WTC11 (cell line): ENCODE measurements at regions not wholly inside any gene's neighbourhood (a gene's known extent, or its start where the extent isn't known, plus 50 kb on each side); places are given as distances from the start of the nearest gene placed in this dataset.

ENCODE experiments used
- ATAC-seq: fragments of 200-7000 bp; cut with Tn5 transposase; 2 replicates; pipeline ENCODE4 v1.10.0; 2021; ENCODE audit warnings: mild to moderate bottlenecking, moderate library complexity
- CTCF ChIA-PET: fragments of 300-600 bp; sonication (Branson Sonifier 250); formaldehyde crosslinking; loops from one replicate; lab custom pipeline; 2021; ENCODE audit warnings: antibody characterized with exemption; lab: Charles Lee
- POLR2A ChIA-PET: fragments of 350-600 bp; sonication (Branson Sonifier 250); formaldehyde crosslinking; loops from one replicate; lab custom pipeline; 2021; ENCODE audit warnings: antibody characterized with exemption; lab: Charles Lee
- DNase-seq: peaks from one replicate; pipeline ENCODE4 v3.0.0; 2021; ENCODE audit warnings: low spot score
- H3K27ac Mint-ChIP-seq: 2 replicates; pipeline ENCODE4 v1.8.0; 2021; ENCODE audit warnings: mixed read lengths
- H3K27me3 Mint-ChIP-seq: 2 replicates; pipeline ENCODE4 v1.8.0; 2021; ENCODE audit warnings: low read depth, mild to moderate bottlenecking, moderate library complexity, mixed read lengths
- H3K36me3 Mint-ChIP-seq: 2 replicates; pipeline ENCODE4 v1.8.0; 2021; ENCODE audit warnings: mixed read lengths
- H3K4me1 Mint-ChIP-seq: 2 replicates; pipeline ENCODE4 v1.8.0; 2022; ENCODE audit warnings: mixed read lengths
- H3K4me3 Mint-ChIP-seq: 2 replicates; pipeline ENCODE4 v1.8.0; 2021; ENCODE audit warnings: mild to moderate bottlenecking, moderate library complexity, mixed read lengths
- H3K9me3 Mint-ChIP-seq: 2 replicates; pipeline ENCODE4 v1.8.0; 2021; ENCODE audit warnings: mixed read lengths
- ATF1 ChIP-seq: sonication (generic); formaldehyde crosslinking; IDR thresholded peaks from 2 replicates; pipeline ENCODE4 v1.8.1; 2023; ENCODE audit warnings: mild to moderate bottlenecking, moderate library complexity, missing genetic modification reagents
- CREB1 ChIP-seq: sonication (generic); formaldehyde crosslinking; IDR thresholded peaks from 2 replicates; pipeline ENCODE4 v1.8.0; 2023; ENCODE audit warnings: mild to moderate bottlenecking, missing genetic modification reagents
- FOXJ3 ChIP-seq: sonication (generic); formaldehyde crosslinking; IDR thresholded peaks from 2 replicates; pipeline ENCODE4 v1.9.0; 2021; ENCODE audit warnings: missing genetic modification reagents, mild to moderate bottlenecking, borderline replicate concordance
- JAZF1 ChIP-seq: fragments of 250-450 bp; sonication (Bioruptor Pico); IDR thresholded peaks from 2 replicates; pipeline ENCODE4 v1.9.0; 2021; ENCODE audit warnings: moderate library complexity, mild to moderate bottlenecking, inconsistent platforms
- JUN ChIP-seq: sonication (generic); formaldehyde crosslinking; IDR thresholded peaks from 2 replicates; pipeline ENCODE4 v1.8.0; 2023; ENCODE audit warnings: mild to moderate bottlenecking, missing genetic modification reagents
- NFYB ChIP-seq: sonication (generic); formaldehyde crosslinking; conservative IDR thresholded peaks from 2 replicates; pipeline ENCODE4 v1.8.0; 2022; ENCODE audit warnings: low read depth, missing genetic modification reagents
- PRRX2 ChIP-seq: fragments of 250-450 bp; sonication (Bioruptor Pico); IDR thresholded peaks from 2 replicates; pipeline ENCODE4 v1.8.0; 2021; ENCODE audit warnings: mild to moderate bottlenecking
- SOX15 ChIP-seq: fragments of 250-450 bp; sonication (Bioruptor Pico); IDR thresholded peaks from 2 replicates; pipeline ENCODE4 v1.9.0; 2021; ENCODE audit warnings: mild to moderate bottlenecking
- TEAD1 ChIP-seq: sonication (generic); formaldehyde crosslinking; IDR thresholded peaks from 2 replicates; pipeline ENCODE4 v1.8.0; 2022; ENCODE audit warnings: mild to moderate bottlenecking, missing genetic modification reagents
- ZNF219 ChIP-seq: sonication (generic); formaldehyde crosslinking; IDR thresholded peaks from 2 replicates; pipeline ENCODE4 v1.8.0; 2023; ENCODE audit warnings: missing genetic modification reagents, mild to moderate bottlenecking, borderline replicate concordance
- ZNF317 ChIP-seq: sonication (generic); formaldehyde crosslinking; IDR thresholded peaks from 2 replicates; pipeline ENCODE4 v1.8.1; 2023; ENCODE audit warnings: low read depth, mild to moderate bottlenecking, moderate library complexity, missing genetic modification reagents, borderline replicate concordance
- ZNF396 ChIP-seq: fragments of 250-450 bp; sonication (Bioruptor Pico); IDR thresholded peaks from 2 replicates; pipeline ENCODE4 v1.8.0; 2021; ENCODE audit warnings: mild to moderate bottlenecking, moderate library complexity, borderline replicate concordance
- TF ChIP-seq, protein P1 (sequence below): sonication (generic); formaldehyde crosslinking; IDR thresholded peaks from 2 replicates; pipeline ENCODE4 v1.8.1; 2023; ENCODE audit warnings: mild to moderate bottlenecking, missing genetic modification reagents, moderate library complexity
- TF ChIP-seq, protein P2 (sequence below): sonication (generic); formaldehyde crosslinking; IDR thresholded peaks from 2 replicates; pipeline ENCODE4 v1.8.0; 2022; ENCODE audit warnings: mild to moderate bottlenecking, missing genetic modification reagents
- TF ChIP-seq, protein P3 (sequence below): sonication (generic); formaldehyde crosslinking; conservative IDR thresholded peaks from 2 replicates; pipeline ENCODE4 v1.8.1; 2023; ENCODE audit warnings: mild to moderate bottlenecking, low read depth, missing genetic modification reagents, moderate library complexity
- TF ChIP-seq, protein P4 (sequence below): fragments of 200-600 bp; IDR thresholded peaks from 2 replicates; pipeline ENCODE4 v1.8.0; 2022; ENCODE audit warnings: antibody characterized with exemption
- TF ChIP-seq, protein P5 (sequence below): sonication (generic); formaldehyde crosslinking; IDR thresholded peaks from 2 replicates; pipeline ENCODE4 v1.8.1; 2023; ENCODE audit warnings: mild to moderate bottlenecking, moderate library complexity, missing genetic modification reagents
- TF ChIP-seq, protein P6 (sequence below): sonication (generic); formaldehyde crosslinking; IDR thresholded peaks from 2 replicates; pipeline ENCODE4 v1.8.0; 2023; ENCODE audit warnings: missing genetic modification reagents

DNA sequence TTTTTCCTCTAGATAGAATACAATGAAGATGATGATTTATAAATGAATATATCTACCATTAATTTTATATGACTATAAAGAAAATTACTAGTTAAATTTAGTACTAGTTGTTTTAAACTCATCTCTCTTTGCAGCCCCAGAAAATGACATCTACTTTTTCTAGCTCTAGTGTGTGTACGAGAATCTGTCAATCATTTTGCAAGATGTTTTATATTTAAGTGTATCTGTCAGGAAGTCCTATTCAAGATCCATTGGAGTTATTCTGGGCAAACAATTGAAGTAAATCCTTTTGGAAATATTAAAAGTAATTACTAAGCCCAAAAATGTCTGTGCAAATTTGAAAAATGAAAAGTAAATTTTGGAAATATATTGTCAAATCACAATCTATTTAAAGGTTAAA is 144.3 kb upstream of the PCDH9 start:
- Mint-ChIP-seq H3K27me3 (no peaks in the 10 kb centered on the region), H3K4me1 (peaks cover 21% of the 10 kb centered on the region), H3K4me3 (no peak overlapping the region), H3K27ac (no peak overlapping the region), H3K36me3 (no peaks in the 10 kb centered on the region), H3K9me3 (no peaks in the 10 kb centered on the region)
- ChIA-PET POLR2A (no interaction called here), CTCF (no interaction called here)
- ATAC-seq = no peak
- DNase-seq = no peak
- no peak for TF ChIP-seq JAZF1
- TF ChIP-seq, protein P1, sequence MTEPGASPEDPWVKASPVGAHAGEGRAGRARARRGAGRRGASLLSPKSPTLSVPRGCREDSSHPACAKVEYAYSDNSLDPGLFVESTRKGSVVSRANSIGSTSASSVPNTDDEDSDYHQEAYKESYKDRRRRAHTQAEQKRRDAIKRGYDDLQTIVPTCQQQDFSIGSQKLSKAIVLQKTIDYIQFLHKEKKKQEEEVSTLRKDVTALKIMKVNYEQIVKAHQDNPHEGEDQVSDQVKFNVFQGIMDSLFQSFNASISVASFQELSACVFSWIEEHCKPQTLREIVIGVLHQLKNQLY (CRISPR knock-in tag) = no peak
- TF ChIP-seq, protein P2, sequence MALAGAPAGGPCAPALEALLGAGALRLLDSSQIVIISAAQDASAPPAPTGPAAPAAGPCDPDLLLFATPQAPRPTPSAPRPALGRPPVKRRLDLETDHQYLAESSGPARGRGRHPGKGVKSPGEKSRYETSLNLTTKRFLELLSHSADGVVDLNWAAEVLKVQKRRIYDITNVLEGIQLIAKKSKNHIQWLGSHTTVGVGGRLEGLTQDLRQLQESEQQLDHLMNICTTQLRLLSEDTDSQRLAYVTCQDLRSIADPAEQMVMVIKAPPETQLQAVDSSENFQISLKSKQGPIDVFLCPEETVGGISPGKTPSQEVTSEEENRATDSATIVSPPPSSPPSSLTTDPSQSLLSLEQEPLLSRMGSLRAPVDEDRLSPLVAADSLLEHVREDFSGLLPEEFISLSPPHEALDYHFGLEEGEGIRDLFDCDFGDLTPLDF (CRISPR knock-in tag) = no peak
- no peak for TF ChIP-seq ZNF317 (CRISPR knock-in tag)
- TF ChIP-seq, protein P3, sequence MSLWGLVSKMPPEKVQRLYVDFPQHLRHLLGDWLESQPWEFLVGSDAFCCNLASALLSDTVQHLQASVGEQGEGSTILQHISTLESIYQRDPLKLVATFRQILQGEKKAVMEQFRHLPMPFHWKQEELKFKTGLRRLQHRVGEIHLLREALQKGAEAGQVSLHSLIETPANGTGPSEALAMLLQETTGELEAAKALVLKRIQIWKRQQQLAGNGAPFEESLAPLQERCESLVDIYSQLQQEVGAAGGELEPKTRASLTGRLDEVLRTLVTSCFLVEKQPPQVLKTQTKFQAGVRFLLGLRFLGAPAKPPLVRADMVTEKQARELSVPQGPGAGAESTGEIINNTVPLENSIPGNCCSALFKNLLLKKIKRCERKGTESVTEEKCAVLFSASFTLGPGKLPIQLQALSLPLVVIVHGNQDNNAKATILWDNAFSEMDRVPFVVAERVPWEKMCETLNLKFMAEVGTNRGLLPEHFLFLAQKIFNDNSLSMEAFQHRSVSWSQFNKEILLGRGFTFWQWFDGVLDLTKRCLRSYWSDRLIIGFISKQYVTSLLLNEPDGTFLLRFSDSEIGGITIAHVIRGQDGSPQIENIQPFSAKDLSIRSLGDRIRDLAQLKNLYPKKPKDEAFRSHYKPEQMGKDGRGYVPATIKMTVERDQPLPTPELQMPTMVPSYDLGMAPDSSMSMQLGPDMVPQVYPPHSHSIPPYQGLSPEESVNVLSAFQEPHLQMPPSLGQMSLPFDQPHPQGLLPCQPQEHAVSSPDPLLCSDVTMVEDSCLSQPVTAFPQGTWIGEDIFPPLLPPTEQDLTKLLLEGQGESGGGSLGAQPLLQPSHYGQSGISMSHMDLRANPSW (CRISPR knock-in tag) = no peak
- TF ChIP-seq TEAD1 (CRISPR knock-in tag) = no peak
- TF ChIP-seq FOXJ3 (CRISPR knock-in tag) = no peak
- no peak for TF ChIP-seq SOX15
- TF ChIP-seq, protein P4, sequence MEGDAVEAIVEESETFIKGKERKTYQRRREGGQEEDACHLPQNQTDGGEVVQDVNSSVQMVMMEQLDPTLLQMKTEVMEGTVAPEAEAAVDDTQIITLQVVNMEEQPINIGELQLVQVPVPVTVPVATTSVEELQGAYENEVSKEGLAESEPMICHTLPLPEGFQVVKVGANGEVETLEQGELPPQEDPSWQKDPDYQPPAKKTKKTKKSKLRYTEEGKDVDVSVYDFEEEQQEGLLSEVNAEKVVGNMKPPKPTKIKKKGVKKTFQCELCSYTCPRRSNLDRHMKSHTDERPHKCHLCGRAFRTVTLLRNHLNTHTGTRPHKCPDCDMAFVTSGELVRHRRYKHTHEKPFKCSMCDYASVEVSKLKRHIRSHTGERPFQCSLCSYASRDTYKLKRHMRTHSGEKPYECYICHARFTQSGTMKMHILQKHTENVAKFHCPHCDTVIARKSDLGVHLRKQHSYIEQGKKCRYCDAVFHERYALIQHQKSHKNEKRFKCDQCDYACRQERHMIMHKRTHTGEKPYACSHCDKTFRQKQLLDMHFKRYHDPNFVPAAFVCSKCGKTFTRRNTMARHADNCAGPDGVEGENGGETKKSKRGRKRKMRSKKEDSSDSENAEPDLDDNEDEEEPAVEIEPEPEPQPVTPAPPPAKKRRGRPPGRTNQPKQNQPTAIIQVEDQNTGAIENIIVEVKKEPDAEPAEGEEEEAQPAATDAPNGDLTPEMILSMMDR = no peak
- no peak for TF ChIP-seq ZNF396
- TF ChIP-seq, protein P5, sequence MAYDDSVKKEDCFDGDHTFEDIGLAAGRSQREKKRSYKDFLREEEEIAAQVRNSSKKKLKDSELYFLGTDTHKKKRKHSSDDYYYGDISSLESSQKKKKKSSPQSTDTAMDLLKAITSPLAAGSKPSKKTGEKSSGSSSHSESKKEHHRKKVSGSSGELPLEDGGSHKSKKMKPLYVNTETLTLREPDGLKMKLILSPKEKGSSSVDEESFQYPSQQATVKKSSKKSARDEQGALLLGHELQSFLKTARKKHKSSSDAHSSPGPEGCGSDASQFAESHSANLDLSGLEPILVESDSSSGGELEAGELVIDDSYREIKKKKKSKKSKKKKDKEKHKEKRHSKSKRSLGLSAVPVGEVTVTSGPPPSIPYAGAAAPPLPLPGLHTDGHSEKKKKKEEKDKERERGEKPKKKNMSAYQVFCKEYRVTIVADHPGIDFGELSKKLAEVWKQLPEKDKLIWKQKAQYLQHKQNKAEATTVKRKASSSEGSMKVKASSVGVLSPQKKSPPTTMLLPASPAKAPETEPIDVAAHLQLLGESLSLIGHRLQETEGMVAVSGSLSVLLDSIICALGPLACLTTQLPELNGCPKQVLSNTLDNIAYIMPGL (CRISPR knock-in tag) = no peak
- no peak for TF ChIP-seq ZNF219 (CRISPR knock-in tag)
- TF ChIP-seq, protein P6, sequence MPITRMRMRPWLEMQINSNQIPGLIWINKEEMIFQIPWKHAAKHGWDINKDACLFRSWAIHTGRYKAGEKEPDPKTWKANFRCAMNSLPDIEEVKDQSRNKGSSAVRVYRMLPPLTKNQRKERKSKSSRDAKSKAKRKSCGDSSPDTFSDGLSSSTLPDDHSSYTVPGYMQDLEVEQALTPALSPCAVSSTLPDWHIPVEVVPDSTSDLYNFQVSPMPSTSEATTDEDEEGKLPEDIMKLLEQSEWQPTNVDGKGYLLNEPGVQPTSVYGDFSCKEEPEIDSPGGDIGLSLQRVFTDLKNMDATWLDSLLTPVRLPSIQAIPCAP (CRISPR knock-in tag) = no peak
- TF ChIP-seq PRRX2 (CRISPR knock-in tag) = no peak
- TF ChIP-seq NFYB (CRISPR knock-in tag) = no peak
- no peak for TF ChIP-seq JUN (CRISPR knock-in tag)
- TF ChIP-seq ATF1 (CRISPR knock-in tag) = no peak
- TF ChIP-seq CREB1 (CRISPR knock-in tag) = no peak
